ENCODE measurements at regions not wholly inside any gene's neighbourhood (a gene's known extent, or its start where the extent isn't known, plus 50 kb on each side); places are given as distances from the start of the nearest gene placed in this dataset.

GRCh38 chr3:71858503-71859122 is 73.7 kb upstream of the PROK2 start:
- H3K4me3 ChIP-seq (ENCODE audit: low read depth, low read length): no peak overlapping the region
- DNase-seq (ENCODE audit: low read depth): no peak
- in situ Hi-C loops (cut with HindIII; ENCODE audit: low sequenced_read_pairs): no loop called here

GRCh38 chr3:71857956-71858355 is 73.0 kb upstream of the PROK2 start:
- in situ Hi-C loops (cut with HindIII; ENCODE audit: low sequenced_read_pairs): no loop called here
- DNase-seq (ENCODE audit: low read depth): no peak
- no peak overlapping the region for H3K4me3 ChIP-seq (ENCODE audit: low read depth, low read length)
- TF ChIP-seq CTCF (IDR thresholded peaks at IDR 0.05; ENCODE audit: low read depth, low read length, missing control alignments): no peak

More at GRCh38 chr3:71858503-71859122, 73.7 kb upstream of the PROK2 start:
- no peak for TF ChIP-seq CTCF (IDR thresholded peaks at IDR 0.05; ENCODE audit: low read depth, low read length, missing control alignments)

GRCh38 chr3:71854706-71855105 is 69.8 kb upstream of the PROK2 start:
- in situ Hi-C loops (cut with HindIII; ENCODE audit: low sequenced_read_pairs): no loop called here
- H3K4me3 ChIP-seq (ENCODE audit: low read depth, low read length): no peak overlapping the region
- no peak for DNase-seq (ENCODE audit: low read depth)
- TF ChIP-seq CTCF (IDR thresholded peaks at IDR 0.05; ENCODE audit: low read depth, low read length, missing control alignments): no peak

- no peak overlapping the region for H3K4me3 ChIP-seq (ENCODE audit: low read depth, low read length)
- DNase-seq (ENCODE audit: low read depth): no peak
- in situ Hi-C loops (cut with HindIII; ENCODE audit: low sequenced_read_pairs): no loop called here
- no peak for TF ChIP-seq CTCF (IDR thresholded peaks at IDR 0.05; ENCODE audit: low read depth, low read length, missing control alignments)
These were observed 69.1 kb upstream of the PROK2 start for GRCh38 chr3:71854096-71854495.

GRCh38 chr3:71851878-71852277 is 66.9 kb upstream of the PROK2 start:
- DNase-seq (ENCODE audit: low read depth): no peak
- no peak for TF ChIP-seq CTCF (IDR thresholded peaks at IDR 0.05; ENCODE audit: low read depth, low read length, missing control alignments)
- no peak overlapping the region for H3K4me3 ChIP-seq (ENCODE audit: low read depth, low read length)
- in situ Hi-C loops (cut with HindIII; ENCODE audit: low sequenced_read_pairs): no loop called here

- TF ChIP-seq CTCF (IDR thresholded peaks at IDR 0.05; ENCODE audit: low read depth, low read length, missing control alignments): no peak
- no peak overlapping the region for H3K4me3 ChIP-seq (ENCODE audit: low read depth, low read length)
- in situ Hi-C loops (cut with HindIII; ENCODE audit: low sequenced_read_pairs): no loop called here
- no peak for DNase-seq (ENCODE audit: low read depth)
These were observed 65.7 kb upstream of the PROK2 start for GRCh38 chr3:71850654-71851053.
